Fibroblast of the aortic adventitia (primary cell): ENCODE measurements at regions not wholly inside any gene's neighbourhood (a gene's known extent, or its start where the extent isn't known, plus 50 kb on each side); places are given as distances from the start of the nearest gene placed in this dataset.

Source experiments
- DNase-seq: peaks from one replicate; pipeline ENCODE4 v3.0.0-alpha.2; 2010; ENCODE audit warnings: low read depth
- H3K4me3 ChIP-seq: 2 replicates; pipeline ENCODE4 v1.5.1; 2011; ENCODE audit warnings: low read depth, mild to moderate bottlenecking, control low read depth, low read length, moderate library complexity
- TF ChIP-seq, protein P1 (sequence below): IDR thresholded peaks from 2 replicates; pipeline ENCODE4 v1.5.1; 2011; ENCODE audit warnings: mild to moderate bottlenecking, low read length, control low read depth, inconsistent platforms; ENCODE audit not compliant: insufficient read depth

DNA sequence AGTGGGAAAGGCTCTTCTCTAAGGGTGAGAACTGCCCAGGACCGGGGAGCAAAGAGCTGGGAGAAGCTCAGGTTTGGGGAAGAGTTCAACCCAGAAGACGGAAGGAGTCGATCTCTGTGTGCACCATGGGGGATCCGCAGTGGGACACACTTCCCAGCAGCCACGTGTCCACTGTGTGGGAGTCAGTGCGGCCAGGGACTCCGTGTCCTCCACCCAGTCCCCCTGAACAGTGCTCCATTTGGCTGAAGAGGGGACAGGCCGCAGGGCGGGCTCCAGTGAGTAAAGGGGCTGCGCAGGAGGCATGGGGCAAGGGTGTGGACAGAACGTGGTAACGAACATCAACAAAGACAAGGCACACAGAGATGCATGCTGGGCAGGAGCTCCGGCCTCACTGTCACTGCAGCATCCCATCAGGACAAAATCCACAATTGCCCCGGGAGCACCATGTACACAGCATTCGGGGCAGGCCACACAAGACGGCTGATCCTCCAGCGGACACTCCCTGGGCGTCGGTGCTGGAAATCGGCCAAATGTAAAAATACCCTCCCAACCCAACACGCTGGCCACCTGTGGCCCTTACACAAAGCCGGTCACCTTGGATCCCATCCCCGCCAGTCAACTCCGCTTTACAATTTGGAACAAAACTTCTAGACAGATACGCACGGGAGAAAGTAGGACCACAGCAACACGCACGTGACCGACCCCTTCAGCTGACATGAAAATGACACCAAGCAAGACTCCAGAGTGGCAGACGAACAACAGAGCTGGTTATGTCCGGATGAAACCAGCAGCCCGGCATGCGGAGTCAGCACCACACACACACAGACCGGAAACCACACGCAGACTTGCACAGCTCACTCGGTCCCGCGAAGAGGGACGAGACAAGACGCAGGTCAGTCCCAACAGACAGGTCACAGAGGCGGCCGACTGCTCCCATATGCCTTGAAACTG is 366.8 kb downstream of the SHANK2 start:
- H3K4me3 ChIP-seq: no peak overlapping the region
- TF ChIP-seq, protein P1, sequence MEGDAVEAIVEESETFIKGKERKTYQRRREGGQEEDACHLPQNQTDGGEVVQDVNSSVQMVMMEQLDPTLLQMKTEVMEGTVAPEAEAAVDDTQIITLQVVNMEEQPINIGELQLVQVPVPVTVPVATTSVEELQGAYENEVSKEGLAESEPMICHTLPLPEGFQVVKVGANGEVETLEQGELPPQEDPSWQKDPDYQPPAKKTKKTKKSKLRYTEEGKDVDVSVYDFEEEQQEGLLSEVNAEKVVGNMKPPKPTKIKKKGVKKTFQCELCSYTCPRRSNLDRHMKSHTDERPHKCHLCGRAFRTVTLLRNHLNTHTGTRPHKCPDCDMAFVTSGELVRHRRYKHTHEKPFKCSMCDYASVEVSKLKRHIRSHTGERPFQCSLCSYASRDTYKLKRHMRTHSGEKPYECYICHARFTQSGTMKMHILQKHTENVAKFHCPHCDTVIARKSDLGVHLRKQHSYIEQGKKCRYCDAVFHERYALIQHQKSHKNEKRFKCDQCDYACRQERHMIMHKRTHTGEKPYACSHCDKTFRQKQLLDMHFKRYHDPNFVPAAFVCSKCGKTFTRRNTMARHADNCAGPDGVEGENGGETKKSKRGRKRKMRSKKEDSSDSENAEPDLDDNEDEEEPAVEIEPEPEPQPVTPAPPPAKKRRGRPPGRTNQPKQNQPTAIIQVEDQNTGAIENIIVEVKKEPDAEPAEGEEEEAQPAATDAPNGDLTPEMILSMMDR: no peak
- no peak for DNase-seq

- no peak for DNase-seq
- TF ChIP-seq, protein P1: no peak
- no peak overlapping the region for H3K4me3 ChIP-seq
These were observed 366.1 kb downstream of the SHANK2 start for GRCh38 chr11:70886256-70886655.

GRCh38 chr11:70886676-70887541 is 365.5 kb downstream of the SHANK2 start:
- no peak overlapping the region for H3K4me3 ChIP-seq
- TF ChIP-seq, protein P1: no peak
- DNase-seq: no peak

GRCh38 chr11:70887542-70887827 is 364.9 kb downstream of the SHANK2 start:
- TF ChIP-seq, protein P1: no peak
- DNase-seq: no peak

GRCh38 chr11:70888061-70888460 is 364.3 kb downstream of the SHANK2 start:
- no peak overlapping the region for H3K4me3 ChIP-seq
- TF ChIP-seq, protein P1: no peak
- DNase-seq: no peak

More at GRCh38 chr11:70887542-70887827, 364.9 kb downstream of the SHANK2 start:
- H3K4me3 ChIP-seq: no peak overlapping the region

DNA sequence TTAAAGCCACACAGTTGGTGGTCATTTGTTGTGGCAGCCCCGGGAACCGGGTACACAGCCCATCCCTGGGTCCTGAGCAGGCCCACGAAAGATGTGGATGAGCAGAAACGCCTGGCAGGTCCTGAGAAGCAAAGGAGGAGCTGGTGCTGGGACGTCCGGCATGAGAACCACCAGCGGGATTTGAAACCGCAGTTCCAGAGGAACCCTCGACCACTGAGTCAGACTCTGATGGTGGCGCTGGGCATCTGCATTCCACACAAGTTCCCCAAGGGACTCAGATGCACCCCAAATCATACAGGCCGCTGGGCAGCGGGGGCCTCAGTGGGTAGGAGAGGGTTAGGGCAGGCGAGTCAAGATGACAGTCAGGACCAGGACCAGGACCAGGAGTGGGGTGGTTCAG is 363.0 kb downstream of the SHANK2 start:
- H3K4me3 ChIP-seq: no peak overlapping the region
- no peak for DNase-seq
- TF ChIP-seq, protein P1: no peak
